Activated naive CD4-positive, alpha-beta T cell treated with anti-CD3 and anti-CD28 coated beads, Interleukin-2, amount 10 ng/mL, durations not matched to agents 7 days and 5 days (primary cell): ENCODE measurements at regions not wholly inside any gene's neighbourhood (a gene's known extent, or its start where the extent isn't known, plus 50 kb on each side); places are given as distances from the start of the nearest gene placed in this dataset.
"Not testable (repeated sequence)": the region's sequence is repeated elsewhere in the genome, so short reads cannot be mapped to it uniquely, and the experiment has no call there.

ENCODE experiments used
- CTCF ChIA-PET: fragments of 350-600 bp; sonication (Branson Sonifier 250); formaldehyde crosslinking; loops from one replicate; lab custom pipeline; 2021; ENCODE audit warnings: antibody characterized with exemption; lab: Charles Lee
- DNase-seq: peaks from one replicate; pipeline ENCODE4 v3.0.0-alpha.2; 2020
- H3K27ac Mint-ChIP-seq: one replicate; pipeline ENCODE4 v1.8.0; 2021; ENCODE audit warnings: mild to moderate bottlenecking, moderate library complexity, mixed read lengths
- H3K27me3 Mint-ChIP-seq: one replicate; pipeline ENCODE4 v1.8.0; 2021; ENCODE audit warnings: mild to moderate bottlenecking, mixed read lengths
- H3K36me3 Mint-ChIP-seq: one replicate; pipeline ENCODE4 v1.8.0; 2021; ENCODE audit warnings: mixed read lengths
- H3K4me1 Mint-ChIP-seq: one replicate; pipeline ENCODE4 v1.8.0; 2021; ENCODE audit warnings: mixed read lengths
- H3K4me3 Mint-ChIP-seq: one replicate; pipeline ENCODE4 v1.8.0; 2021; ENCODE audit warnings: mild to moderate bottlenecking, moderate library complexity, mixed read lengths
- H3K9me3 Mint-ChIP-seq: one replicate; pipeline ENCODE4 v1.8.0; 2021; ENCODE audit warnings: mixed read lengths

DNA sequence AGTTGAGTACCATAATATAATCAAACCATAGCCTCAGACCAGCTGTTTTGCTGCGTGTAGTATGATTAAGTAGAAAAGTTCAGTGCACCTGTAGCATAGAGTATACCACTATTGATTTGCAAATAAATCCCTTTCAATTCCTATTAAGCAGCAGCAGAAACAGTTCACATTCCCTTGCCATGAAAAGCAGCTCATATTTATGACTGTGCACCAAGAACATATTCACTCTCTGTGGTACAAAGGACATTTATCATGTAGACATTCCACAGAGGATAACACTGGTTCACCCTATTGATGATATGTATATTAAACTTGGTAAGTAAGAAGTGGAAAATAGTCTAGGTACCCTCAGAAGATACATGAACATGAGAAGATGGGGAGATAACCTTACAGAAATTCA is 1689.1 kb upstream of the CDH6 start:
- Mint-ChIP-seq H3K27ac (no peak overlapping the region), H3K27me3 (no peaks in the 10 kb centered on the region), H3K9me3 (peaks cover 14% of the 10 kb centered on the region), H3K4me3 (no peak overlapping the region), H3K4me1 (no peaks in the 10 kb centered on the region), H3K36me3 (no peaks in the 10 kb centered on the region)
- CTCF ChIA-PET = no interaction called here
- no peak for DNase-seq

DNA sequence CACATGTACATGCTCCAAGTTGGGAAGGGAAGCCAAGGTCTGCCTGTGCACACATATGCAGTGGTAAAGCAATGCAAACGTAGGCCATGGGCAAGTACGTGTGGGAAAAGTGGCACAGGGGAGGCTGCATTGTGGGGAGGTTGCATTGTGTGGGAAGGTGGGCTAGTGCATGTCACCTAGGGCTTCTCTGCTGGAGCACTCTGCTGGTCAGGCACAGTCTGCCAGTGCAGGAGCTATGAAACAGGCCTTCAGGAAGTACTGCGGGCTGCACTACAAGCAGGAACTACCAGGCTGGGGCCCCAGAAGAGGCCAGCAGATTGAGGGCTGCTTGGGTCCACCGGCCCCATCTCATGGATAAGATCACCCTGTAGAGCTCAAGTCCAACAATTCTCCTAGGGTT is 1694.6 kb upstream of the CDH6 start:
- H3K9me3 Mint-ChIP-seq = peaks cover 33% of the 10 kb centered on the region

GRCh38 chr5:29498412-29498811 is 1695.1 kb upstream of the CDH6 start:
- Mint-ChIP-seq H3K4me1 (no peaks in the 10 kb centered on the region), H3K27me3 (no peaks in the 10 kb centered on the region), H3K27ac (no peak overlapping the region), H3K36me3 (no peaks in the 10 kb centered on the region), H3K9me3 (peaks cover 35% of the 10 kb centered on the region), H3K4me3 (no peak overlapping the region)
- CTCF ChIA-PET = no interaction called here
- no peak for DNase-seq

More for the DNA sequence above, 1694.6 kb upstream of the CDH6 start:
- no peak overlapping the region for H3K4me3 Mint-ChIP-seq
- no peaks in the 10 kb centered on the region for H3K27me3 Mint-ChIP-seq
- CTCF ChIA-PET = no interaction called here
- H3K36me3 Mint-ChIP-seq = no peaks in the 10 kb centered on the region
- no peak for DNase-seq
- H3K27ac Mint-ChIP-seq = no peak overlapping the region
- no peaks in the 10 kb centered on the region for H3K4me1 Mint-ChIP-seq

GRCh38 chr5:29485333-29485732 is 1708.2 kb upstream of the CDH6 start:
- peaks cover 12% of the 10 kb centered on the region for H3K9me3 Mint-ChIP-seq
- H3K27me3 Mint-ChIP-seq = no peaks in the 10 kb centered on the region
- DNase-seq = no peak
- no peaks in the 10 kb centered on the region for H3K36me3 Mint-ChIP-seq
- no peaks in the 10 kb centered on the region for H3K4me1 Mint-ChIP-seq
- H3K4me3 Mint-ChIP-seq = no peak overlapping the region
- CTCF ChIA-PET = no interaction called here
- H3K27ac Mint-ChIP-seq = no peak overlapping the region

DNA sequence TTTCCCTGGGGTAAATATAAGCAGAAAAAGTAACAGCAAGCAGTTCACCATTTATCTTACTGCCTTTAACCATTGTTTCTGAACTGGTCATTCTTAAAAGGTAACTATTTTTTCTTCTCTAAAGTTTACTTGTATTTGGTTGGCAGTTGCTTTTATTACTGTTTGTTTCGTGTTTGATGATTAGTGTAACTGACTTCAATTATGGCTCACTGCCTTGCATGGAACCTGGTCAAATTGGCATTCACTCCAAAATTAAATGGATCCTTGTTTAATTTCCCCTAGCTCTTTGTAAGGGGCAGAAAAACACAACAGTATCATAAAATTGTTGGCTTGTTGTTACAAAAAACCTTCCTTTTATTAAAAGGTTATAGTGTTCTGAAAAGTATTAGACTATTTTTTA is 1723.9 kb upstream of the CDH6 start:
- peaks cover 15% of the 10 kb centered on the region for H3K9me3 Mint-ChIP-seq
- CTCF ChIA-PET = no interaction called here
- no peaks in the 10 kb centered on the region for H3K36me3 Mint-ChIP-seq
- no peaks in the 10 kb centered on the region for H3K4me1 Mint-ChIP-seq
- DNase-seq = no peak
- H3K27ac Mint-ChIP-seq = no peak overlapping the region
- H3K27me3 Mint-ChIP-seq = no peaks in the 10 kb centered on the region
- no peak overlapping the region for H3K4me3 Mint-ChIP-seq

- Mint-ChIP-seq H3K4me1 (no peaks in the 10 kb centered on the region), H3K27me3 (no peaks in the 10 kb centered on the region)
- no peak for DNase-seq
Observed at GRCh38 chr5:29462241-29462640, 1731.2 kb upstream of the CDH6 start.

GRCh38 chr5:29460971-29461559 is 1732.4 kb upstream of the CDH6 start:
- H3K4me3 Mint-ChIP-seq = no peak overlapping the region
- no peaks in the 10 kb centered on the region for H3K27me3 Mint-ChIP-seq
- peaks cover 2% of the 10 kb centered on the region for H3K9me3 Mint-ChIP-seq
- H3K27ac Mint-ChIP-seq = no peak overlapping the region
- no peaks in the 10 kb centered on the region for H3K36me3 Mint-ChIP-seq
- CTCF ChIA-PET = no interaction called here
- DNase-seq = no peak
- H3K4me1 Mint-ChIP-seq = no peaks in the 10 kb centered on the region

More at GRCh38 chr5:29462241-29462640, 1731.2 kb upstream of the CDH6 start:
- no peaks in the 10 kb centered on the region for H3K36me3 Mint-ChIP-seq
- peaks cover 8% of the 10 kb centered on the region for H3K9me3 Mint-ChIP-seq
- no peak overlapping the region for H3K4me3 Mint-ChIP-seq
- CTCF ChIA-PET = no interaction called here
- no peak overlapping the region for H3K27ac Mint-ChIP-seq

DNA sequence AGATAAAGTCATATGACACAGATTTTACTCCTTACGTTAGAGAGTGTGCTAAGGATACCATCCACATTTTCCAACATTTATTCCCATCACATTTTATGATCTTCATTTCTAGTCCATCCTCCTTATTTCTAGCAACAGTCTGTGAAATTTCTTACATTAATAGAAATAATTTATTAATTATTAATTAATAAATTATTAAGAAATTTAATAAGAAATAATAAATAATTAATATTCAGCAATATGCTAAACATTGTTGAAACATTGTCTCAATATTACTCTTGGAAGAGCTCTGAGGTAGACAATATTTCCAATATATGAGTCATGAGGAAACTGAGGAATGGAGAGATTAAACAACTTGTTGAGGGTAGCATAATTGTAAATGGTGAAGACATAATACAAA is 1742.5 kb upstream of the CDH6 start:
- H3K4me3 Mint-ChIP-seq, H3K9me3 Mint-ChIP-seq, H3K4me1 Mint-ChIP-seq, H3K36me3 Mint-ChIP-seq, CTCF ChIA-PET, DNase-seq, H3K27me3 Mint-ChIP-seq, H3K27ac Mint-ChIP-seq: not testable (repeated sequence)

GRCh38 chr5:29414681-29415080 is 1778.8 kb upstream of the CDH6 start:
- H3K9me3 Mint-ChIP-seq = peaks cover 6% of the 10 kb centered on the region
- no peaks in the 10 kb centered on the region for H3K27me3 Mint-ChIP-seq
- H3K36me3 Mint-ChIP-seq = no peaks in the 10 kb centered on the region
- CTCF ChIA-PET = no interaction called here
- H3K27ac Mint-ChIP-seq = no peak overlapping the region
- H3K4me3 Mint-ChIP-seq = no peak overlapping the region
- no peak for DNase-seq
- no peaks in the 10 kb centered on the region for H3K4me1 Mint-ChIP-seq

DNA sequence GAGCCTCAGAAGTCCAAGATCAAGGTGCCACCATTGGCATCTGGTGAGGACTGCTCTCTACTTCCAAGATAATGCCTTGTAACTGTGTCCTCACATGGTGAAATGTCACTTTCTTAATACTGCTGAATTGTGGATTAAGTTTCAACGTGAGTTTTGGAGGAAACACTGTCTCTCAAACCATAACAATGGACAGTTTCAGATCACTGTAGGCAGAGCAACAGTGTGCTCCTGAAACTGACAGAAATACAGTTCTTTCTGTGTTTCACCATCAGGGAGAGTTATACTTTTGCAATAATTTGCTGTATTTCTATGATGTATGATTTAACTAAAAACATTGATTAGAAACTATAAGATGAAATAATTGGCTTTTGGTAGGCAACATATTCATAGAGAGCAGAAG is 1780.5 kb upstream of the CDH6 start:
- Mint-ChIP-seq H3K36me3 (no peaks in the 10 kb centered on the region), H3K9me3 (peaks cover 5% of the 10 kb centered on the region), H3K27ac (no peak overlapping the region), H3K4me3 (no peak overlapping the region), H3K4me1 (no peaks in the 10 kb centered on the region), H3K27me3 (no peaks in the 10 kb centered on the region)
- CTCF ChIA-PET = no interaction called here
- no peak for DNase-seq

DNA sequence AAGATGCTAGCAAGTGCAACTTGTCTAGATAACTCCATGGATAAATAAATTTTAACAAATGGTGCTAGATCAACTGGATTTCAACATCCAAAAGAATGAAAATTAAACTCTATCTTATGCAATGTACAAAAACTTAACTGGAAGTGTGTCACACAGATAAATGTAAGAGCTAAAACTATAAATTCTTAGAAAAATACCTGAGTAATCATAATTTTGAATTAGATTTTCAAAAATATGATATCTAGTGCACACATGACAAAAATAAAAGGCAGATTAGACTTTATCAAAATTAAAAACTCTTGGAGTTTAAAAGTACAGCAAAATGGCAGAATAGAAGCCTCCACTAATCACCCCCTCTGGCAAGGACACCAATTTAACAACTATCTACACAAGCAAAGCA is 1791.2 kb upstream of the CDH6 start:
- H3K36me3 Mint-ChIP-seq = no peaks in the 10 kb centered on the region
- CTCF ChIA-PET = no interaction called here
- H3K27ac Mint-ChIP-seq = no peak overlapping the region
- no peaks in the 10 kb centered on the region for H3K27me3 Mint-ChIP-seq
- H3K4me1 Mint-ChIP-seq = no peaks in the 10 kb centered on the region
- peaks cover 24% of the 10 kb centered on the region for H3K9me3 Mint-ChIP-seq
- no peak overlapping the region for H3K4me3 Mint-ChIP-seq
- DNase-seq = no peak

GRCh38 chr5:29389993-29390392 is 1803.5 kb upstream of the CDH6 start:
- no peak overlapping the region for H3K27ac Mint-ChIP-seq
- no peak for DNase-seq
- CTCF ChIA-PET = no interaction called here
- H3K4me1 Mint-ChIP-seq = no peaks in the 10 kb centered on the region
- H3K27me3 Mint-ChIP-seq = no peaks in the 10 kb centered on the region
- peaks cover 15% of the 10 kb centered on the region for H3K9me3 Mint-ChIP-seq
- no peaks in the 10 kb centered on the region for H3K36me3 Mint-ChIP-seq
- H3K4me3 Mint-ChIP-seq = no peak overlapping the region

DNA sequence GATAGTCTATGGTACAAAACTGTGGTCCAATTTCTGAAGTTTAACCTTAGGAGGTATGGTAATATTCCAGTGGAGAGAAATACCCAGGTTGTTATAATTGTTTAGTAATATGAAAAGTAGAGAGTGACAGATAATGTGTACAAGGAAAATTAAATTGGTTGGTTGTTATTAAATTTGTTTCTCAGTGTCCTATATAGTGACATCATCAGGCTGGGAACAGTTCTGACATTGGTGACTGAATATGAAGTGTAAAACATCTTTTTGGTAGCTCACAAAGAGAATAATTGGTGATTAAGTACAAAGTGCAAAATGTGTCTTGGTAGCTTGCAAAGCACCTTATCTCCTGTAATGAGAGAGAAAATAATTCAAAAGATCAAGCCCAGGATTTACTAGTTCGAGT is 1806.1 kb upstream of the CDH6 start:
- CTCF ChIA-PET = interaction anchor here (0.6 kb wide), 1 partner anchor 115 kb away, joined by 3 read pairs; no protein-coding TSS in a partner anchor
- peaks cover 17% of the 10 kb centered on the region for H3K9me3 Mint-ChIP-seq
- no peaks in the 10 kb centered on the region for H3K4me1 Mint-ChIP-seq

DNA sequence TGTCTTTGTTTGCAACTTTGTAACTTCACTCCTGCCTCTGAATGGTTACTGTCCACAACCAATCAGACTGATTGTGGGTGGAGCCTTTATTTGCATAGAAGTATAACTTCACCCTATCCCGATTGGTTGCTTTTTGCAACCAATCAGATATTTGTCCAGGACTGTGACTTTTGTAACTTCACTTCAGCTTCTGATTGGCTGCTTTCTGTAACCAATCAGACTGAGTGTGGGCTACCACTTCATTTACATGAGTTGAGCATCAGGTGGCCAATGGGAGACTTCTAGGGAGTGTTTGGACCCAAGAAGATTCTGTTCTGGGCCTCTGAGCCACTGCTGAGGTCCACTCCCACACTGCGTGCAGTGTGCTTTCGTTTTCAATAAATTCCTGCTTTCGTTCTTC is 1810.7 kb upstream of the CDH6 start:
- Mint-ChIP-seq H3K4me1 (no peaks in the 10 kb centered on the region), H3K4me3 (no peak overlapping the region), H3K27ac (no peak overlapping the region), H3K9me3 (peaks cover 16% of the 10 kb centered on the region), H3K36me3 (no peaks in the 10 kb centered on the region), H3K27me3 (no peaks in the 10 kb centered on the region)
- CTCF ChIA-PET = no interaction called here
- no peak for DNase-seq

More for the DNA sequence above, 1806.1 kb upstream of the CDH6 start:
- Mint-ChIP-seq H3K4me3 (no peak overlapping the region), H3K27me3 (no peaks in the 10 kb centered on the region), H3K36me3 (no peaks in the 10 kb centered on the region), H3K27ac (no peak overlapping the region)
- DNase-seq = no peak

GRCh38 chr5:29380029-29380428 is 1813.5 kb upstream of the CDH6 start:
- no peak overlapping the region for H3K4me3 Mint-ChIP-seq
- DNase-seq = no peak
- H3K27me3 Mint-ChIP-seq = no peaks in the 10 kb centered on the region
- CTCF ChIA-PET = no interaction called here
- H3K9me3 Mint-ChIP-seq = peaks cover 16% of the 10 kb centered on the region
- no peaks in the 10 kb centered on the region for H3K36me3 Mint-ChIP-seq
- no peaks in the 10 kb centered on the region for H3K4me1 Mint-ChIP-seq
- no peak overlapping the region for H3K27ac Mint-ChIP-seq

- Mint-ChIP-seq H3K36me3 (no peaks in the 10 kb centered on the region), H3K4me1 (no peaks in the 10 kb centered on the region), H3K27ac (no peak overlapping the region), H3K4me3 (no peak overlapping the region), H3K27me3 (no peaks in the 10 kb centered on the region), H3K9me3 (peaks cover 16% of the 10 kb centered on the region)
- CTCF ChIA-PET = no interaction called here
- DNase-seq = no peak
Observed at GRCh38 chr5:29379619-29380018, 1813.9 kb upstream of the CDH6 start.
